BLaER1 treated with 17β-estradiol and CSF1 and Interleukin-3, amounts not matched to agents 10 nM and 100 nM (cell line): ENCODE measurements at regions not wholly inside any gene's neighbourhood (a gene's known extent, or its start where the extent isn't known, plus 50 kb on each side); places are given as distances from the start of the nearest gene placed in this dataset.

Experiments
- H3K27ac ChIP-seq, 11 experiments: shearing (Covaris generic); formaldehyde crosslinking; 2 replicates each; pipeline ENCODE4 v1.8.1; 2022
- H3K27me3 ChIP-seq, 11 experiments: shearing (Covaris generic); formaldehyde crosslinking; 2 replicates each; pipeline ENCODE4 v1.8.1; 2022
- H3K36me3 ChIP-seq, 11 experiments: shearing (Covaris generic); formaldehyde crosslinking; 2 replicates each; pipeline ENCODE4 v1.8.1; 2022
- H3K4me1 ChIP-seq, 10 experiments: shearing (Covaris generic); formaldehyde crosslinking; 2 replicates each; pipeline ENCODE4 v1.8.1; 2022
- H3K4me2 ChIP-seq, 11 experiments: shearing (Covaris generic); formaldehyde crosslinking; 2 replicates each; pipeline ENCODE4 v1.8.1; 2022
- H3K4me3 ChIP-seq, 10 experiments: shearing (Covaris generic); formaldehyde crosslinking; 2 replicates each; pipeline ENCODE4 v1.8.1; 2022
- H3K9ac ChIP-seq, 11 experiments: shearing (Covaris generic); formaldehyde crosslinking; 2 replicates each; pipeline ENCODE4 v1.8.1; 2022
- H3K9me3 ChIP-seq, 11 experiments: shearing (Covaris generic); formaldehyde crosslinking; replicated peaks in 1 of 11; 2 replicates each; pipeline ENCODE4 v1.8.1; 2022
- H4K20me1 ChIP-seq, 11 experiments: shearing (Covaris generic); formaldehyde crosslinking; 2 replicates each; pipeline ENCODE4 v1.8.1; 2022
- Cebpa-rat ChIP-seq, 11 experiments: shearing (Covaris generic); IDR thresholded peaks; 2 replicates each; pipeline ENCODE4 v1.8.1; 2022

DNA sequence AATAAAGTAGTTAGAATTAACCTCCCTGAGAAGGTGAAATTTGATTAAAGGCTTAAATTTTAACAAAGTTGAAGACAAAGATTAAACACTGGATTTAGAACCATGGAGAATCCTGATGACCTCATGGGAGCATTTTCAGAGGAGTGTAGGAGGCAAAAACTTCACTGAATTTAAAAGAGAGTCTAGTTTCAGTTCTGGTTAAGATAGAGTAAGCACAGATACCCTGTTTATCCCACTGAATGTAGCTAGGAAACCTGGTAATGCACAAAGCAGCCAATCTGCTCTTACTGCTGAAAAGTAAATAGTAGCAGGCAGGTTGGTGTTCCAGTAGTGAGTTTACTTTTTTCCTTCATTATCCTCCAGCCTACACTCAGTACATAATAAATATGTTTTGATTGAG is 654.9 kb upstream of the SYT4 start:
- Histone ChIP-seq H3K4me3 (no peak overlapping the region), H3K4me2 (no peak overlapping the region), H4K20me1 (no peaks in the 10 kb centered on the region), H3K36me3 (no peaks in the 10 kb centered on the region), H3K27ac (no peak overlapping the region), H3K27me3 (no peaks in the 10 kb centered on the region), H3K9me3 (no peaks in the 10 kb centered on the region), H3K4me1 (no peaks in the 10 kb centered on the region), H3K9ac (no peak overlapping the region)
- no peak for TF ChIP-seq Cebpa-rat (IDR thresholded peaks at IDR 0.05)

DNA sequence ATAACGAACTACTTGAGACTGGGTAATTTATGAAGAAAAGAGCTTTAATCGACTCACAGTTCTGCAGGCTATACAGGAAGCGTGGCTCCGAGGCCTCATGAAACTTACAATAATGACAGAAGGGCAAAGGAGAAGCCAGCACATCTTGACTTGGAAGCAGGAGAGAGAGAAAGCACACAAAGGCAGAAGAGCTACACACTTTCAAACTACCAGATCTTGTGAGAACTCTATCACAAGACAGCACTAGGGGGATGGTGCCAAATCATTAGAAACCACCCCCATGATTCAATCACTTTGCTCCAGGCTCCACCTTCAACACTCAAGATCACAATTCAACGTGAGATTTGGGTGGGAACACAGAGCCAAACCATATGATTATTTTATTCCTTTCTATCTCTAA is 655.9 kb upstream of the SYT4 start:
- TF ChIP-seq Cebpa-rat (IDR thresholded peaks at IDR 0.05), result no peak
- peaks cover 0 to 4% (median 2%) of the 10 kb centered on the region in 10 experiments; a peak in 14 of 20 replicates for H3K4me1 ChIP-seq
- H3K4me3 ChIP-seq, result no peak overlapping the region
- H3K9me3 ChIP-seq, result no peaks in the 10 kb centered on the region
- no peak overlapping the region for H3K9ac ChIP-seq
- H3K27ac ChIP-seq, result no peak overlapping the region
- H3K27me3 ChIP-seq, result no peaks in the 10 kb centered on the region
- no peak overlapping the region for H3K4me2 ChIP-seq
- H4K20me1 ChIP-seq, result no peaks in the 10 kb centered on the region
- H3K36me3 ChIP-seq, result no peaks in the 10 kb centered on the region

DNA sequence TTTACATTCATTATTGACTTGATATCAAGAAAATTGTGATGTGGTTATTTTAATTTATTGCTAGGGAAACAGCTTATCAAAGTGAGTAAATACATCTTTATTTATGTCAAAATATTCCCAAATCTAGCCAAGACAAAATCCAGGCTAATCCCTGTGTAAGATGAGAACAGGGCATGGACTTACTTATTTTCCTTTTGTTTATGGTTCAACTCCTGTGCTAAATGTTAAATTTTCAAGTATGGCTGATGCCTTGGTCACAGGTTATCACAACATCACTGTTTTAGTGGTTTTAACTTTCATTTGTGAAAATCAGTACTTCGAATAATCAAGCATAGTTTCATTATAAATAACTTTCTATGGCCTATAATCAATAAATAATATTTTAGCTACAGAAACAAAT is 657.0 kb upstream of the SYT4 start:
- Histone ChIP-seq H4K20me1 (no peaks in the 10 kb centered on the region), H3K9ac (no peak overlapping the region), H3K27me3 (no peaks in the 10 kb centered on the region), H3K4me2 (no peak overlapping the region), H3K9me3 (no peaks in the 10 kb centered on the region), H3K36me3 (no peaks in the 10 kb centered on the region), H3K4me3 (no peak overlapping the region), H3K4me1 (peaks cover 0 to 15% (median 10%) of the 10 kb centered on the region in 10 experiments; a peak in 14 of 20 replicates), H3K27ac (no peak overlapping the region)
- TF ChIP-seq Cebpa-rat (IDR thresholded peaks at IDR 0.05), result no peak

DNA sequence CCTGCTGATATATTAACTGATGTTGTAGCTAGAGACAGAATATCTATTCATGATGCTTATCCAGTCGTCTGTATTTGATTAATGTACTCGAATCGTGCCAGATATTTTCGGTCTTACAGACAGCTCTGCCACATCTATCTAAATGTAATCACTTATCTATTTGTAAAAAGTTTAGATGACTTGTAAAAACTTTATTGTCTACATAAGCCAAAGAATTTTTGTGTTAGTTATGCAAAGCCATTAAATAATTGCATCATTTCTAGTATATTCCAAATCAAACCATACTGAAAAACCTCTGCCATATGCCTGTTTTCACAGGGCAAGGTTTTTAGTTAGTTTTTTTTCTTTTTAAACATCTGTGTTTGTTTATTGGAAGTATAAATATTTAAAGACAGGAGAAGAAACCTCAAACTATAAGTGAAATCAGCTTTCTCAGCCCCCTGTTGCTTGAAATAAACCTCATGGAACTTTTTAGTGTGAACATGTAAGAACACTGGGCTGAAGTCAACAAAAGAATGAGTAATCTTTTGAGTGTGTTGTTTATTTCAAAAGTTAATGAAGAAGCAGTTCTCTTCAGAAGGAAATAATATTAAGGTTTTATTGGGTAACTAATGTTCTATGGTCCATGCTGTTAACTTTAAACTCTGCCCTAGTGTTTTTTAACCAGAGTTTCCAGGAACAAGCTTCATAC is 657.6 kb upstream of the SYT4 start:
- TF ChIP-seq Cebpa-rat (IDR thresholded peaks at IDR 0.05), result no peak
- Histone ChIP-seq H3K27ac (no peak overlapping the region), H3K27me3 (no peaks in the 10 kb centered on the region)

DNA sequence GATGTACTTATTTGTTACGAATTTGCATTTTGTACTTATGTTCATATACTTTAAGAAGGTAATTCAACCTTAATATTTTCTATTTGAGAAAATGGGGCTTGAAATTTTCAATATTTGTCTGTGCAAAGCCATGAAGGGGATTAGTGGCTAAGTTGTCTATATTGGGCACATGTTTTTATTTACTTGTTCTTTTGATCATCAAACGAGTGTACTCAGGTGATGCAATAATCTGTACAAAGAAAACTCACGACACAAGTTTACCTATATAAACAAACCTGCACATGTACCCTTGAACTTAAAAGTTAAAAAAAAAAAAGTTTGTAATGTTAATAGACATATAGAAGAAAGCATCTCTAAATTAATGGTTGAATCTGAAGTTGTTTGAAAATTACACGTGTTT is 658.9 kb upstream of the SYT4 start:
- Histone ChIP-seq H4K20me1 (no peaks in the 10 kb centered on the region), H3K36me3 (no peaks in the 10 kb centered on the region), H3K9me3 (no peaks in the 10 kb centered on the region), H3K4me3 (no peak overlapping the region), H3K9ac (no peak overlapping the region), H3K4me2 (no peak overlapping the region), H3K4me1 (peaks cover 0 to 15% (median 10%) of the 10 kb centered on the region in 10 experiments; a peak in 14 of 20 replicates), H3K27ac (no peak overlapping the region), H3K27me3 (no peaks in the 10 kb centered on the region)
- TF ChIP-seq Cebpa-rat (IDR thresholded peaks at IDR 0.05), result no peak

More for the DNA sequence above, 657.6 kb upstream of the SYT4 start:
- Histone ChIP-seq H3K9ac (no peak overlapping the region), H3K4me1 (peaks cover 0 to 15% (median 10%) of the 10 kb centered on the region in 10 experiments; a peak in 14 of 20 replicates), H4K20me1 (no peaks in the 10 kb centered on the region), H3K36me3 (no peaks in the 10 kb centered on the region), H3K4me3 (no peak overlapping the region), H3K4me2 (no peak overlapping the region), H3K9me3 (no peaks in the 10 kb centered on the region)

DNA sequence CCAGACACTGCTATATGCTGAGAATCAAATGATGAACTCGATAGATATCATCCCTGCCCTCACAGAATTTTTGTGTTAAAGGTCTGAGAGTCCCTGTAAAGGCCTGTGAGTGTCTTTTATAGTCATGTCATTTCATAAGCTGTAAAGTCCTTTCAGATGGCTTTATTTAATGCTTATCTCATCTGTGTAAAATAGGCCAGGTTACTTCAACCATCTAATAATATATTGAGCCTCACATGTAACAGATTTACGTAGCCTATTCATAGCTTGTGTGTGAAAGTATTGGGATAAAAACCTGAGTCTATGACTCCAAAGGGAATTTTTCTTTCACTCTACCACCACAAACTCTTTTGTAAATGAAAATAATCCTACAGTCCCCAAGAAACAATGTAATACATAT is 672.0 kb upstream of the SYT4 start:
- no peak overlapping the region for H3K9ac ChIP-seq
- peaks cover 0 to 9% (median 6%) of the 10 kb centered on the region in 11 experiments; a peak in 10 of 22 replicates for H3K9me3 ChIP-seq
- H3K36me3 ChIP-seq, result no peaks in the 10 kb centered on the region
- H3K4me1 ChIP-seq, result no peaks in the 10 kb centered on the region
- no peak overlapping the region for H3K4me2 ChIP-seq
- TF ChIP-seq Cebpa-rat (IDR thresholded peaks at IDR 0.05), result no peak
- H4K20me1 ChIP-seq, result no peaks in the 10 kb centered on the region
- H3K4me3 ChIP-seq, result no peak overlapping the region
- no peaks in the 10 kb centered on the region for H3K27me3 ChIP-seq
- no peak overlapping the region for H3K27ac ChIP-seq

DNA sequence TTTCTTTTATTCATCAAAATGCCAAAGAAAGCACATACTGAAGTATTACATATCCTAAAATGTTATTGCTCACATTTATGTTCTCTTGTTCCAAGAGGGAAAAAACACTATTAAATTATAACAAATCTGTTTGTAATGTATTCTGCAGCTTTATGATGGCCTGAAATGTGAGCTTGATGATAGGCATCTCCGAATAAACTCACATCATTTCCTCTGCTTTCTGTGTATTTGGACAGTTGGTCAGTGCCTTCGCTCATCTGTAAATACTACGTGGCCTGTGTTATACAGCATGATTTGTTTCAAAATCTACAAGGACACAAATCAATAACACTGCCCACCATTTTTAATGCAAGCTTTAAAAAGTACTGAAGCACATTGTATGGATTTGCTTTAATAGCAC is 672.8 kb upstream of the SYT4 start:
- H3K36me3 ChIP-seq, result no peaks in the 10 kb centered on the region
- peaks cover 0 to 9% (median 6%) of the 10 kb centered on the region in 11 experiments; a peak in 10 of 22 replicates for H3K9me3 ChIP-seq

DNA sequence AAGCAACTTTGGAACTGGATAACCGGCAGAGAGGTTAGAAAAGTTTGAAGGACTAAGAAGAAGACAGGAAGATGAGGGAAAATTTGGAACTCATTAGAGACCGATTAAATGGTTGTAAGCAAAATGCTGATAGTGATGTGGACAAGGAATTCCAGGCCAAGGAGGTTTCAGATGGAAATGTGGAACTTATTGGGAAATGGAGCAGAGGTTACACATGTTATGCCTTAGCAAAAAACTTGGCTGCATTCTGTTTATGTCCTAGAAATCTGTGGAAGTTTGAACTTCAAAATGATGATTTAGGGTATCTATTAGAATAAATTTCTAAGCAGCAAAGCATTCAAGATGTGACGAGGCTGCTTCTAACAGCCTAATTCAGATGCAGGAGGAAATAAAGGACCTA is 675.1 kb upstream of the SYT4 start:
- Histone ChIP-seq H3K27me3 (no peaks in the 10 kb centered on the region), H4K20me1 (no peaks in the 10 kb centered on the region), H3K9ac (no peak overlapping the region), H3K4me3 (no peak overlapping the region), H3K9me3 (peaks cover 0 to 9% (median 6%) of the 10 kb centered on the region in 11 experiments; a peak in 10 of 22 replicates), H3K4me2 (no peak overlapping the region), H3K27ac (no peak overlapping the region), H3K36me3 (no peaks in the 10 kb centered on the region), H3K4me1 (no peaks in the 10 kb centered on the region)
- no peak for TF ChIP-seq Cebpa-rat (IDR thresholded peaks at IDR 0.05)

More for the DNA sequence above, 672.8 kb upstream of the SYT4 start:
- Histone ChIP-seq H3K9ac (no peak overlapping the region), H3K4me2 (no peak overlapping the region), H3K4me3 (no peak overlapping the region), H3K4me1 (no peaks in the 10 kb centered on the region), H3K27ac (no peak overlapping the region), H3K27me3 (no peaks in the 10 kb centered on the region), H4K20me1 (no peaks in the 10 kb centered on the region)
- TF ChIP-seq Cebpa-rat (IDR thresholded peaks at IDR 0.05), result no peak

DNA sequence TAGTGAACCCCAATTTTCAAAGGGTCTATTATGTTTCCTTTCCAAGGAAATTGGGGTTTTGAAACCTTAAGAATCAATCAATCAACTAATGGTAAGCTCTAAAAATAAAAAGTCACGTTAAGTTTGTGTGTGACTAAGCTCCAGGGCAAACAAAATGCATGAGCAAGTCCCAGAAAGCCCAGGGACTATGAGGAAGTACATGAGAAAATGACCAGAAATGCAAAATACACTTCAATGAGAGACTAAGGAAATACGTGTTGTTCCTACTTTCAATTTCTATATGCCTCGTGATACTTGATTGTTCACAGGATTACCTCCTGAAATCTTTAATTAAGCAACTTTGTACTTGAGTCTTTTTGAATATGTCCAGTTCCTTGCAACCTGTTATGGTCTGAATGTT is 684.4 kb upstream of the SYT4 start:
- peak overlapping the region in 2 of 10 experiments; percentile 20 to 34; a peak in 3 of 20 replicates for H3K4me3 ChIP-seq
- no peaks in the 10 kb centered on the region for H3K36me3 ChIP-seq
- H3K9ac ChIP-seq, result peak overlapping the region in 4 of 11 experiments; percentile 23 to 71 (median 64); a peak in 6 of 22 replicates
- peaks cover 0 to 15% (median 0%) of the 10 kb centered on the region in 10 experiments; a peak in 7 of 20 replicates for H3K4me1 ChIP-seq
- no peak for TF ChIP-seq Cebpa-rat (IDR thresholded peaks at IDR 0.05)
- peak overlapping the region in 6 of 11 experiments; percentile 7 to 76 (median 46); a peak in 11 of 22 replicates for H3K4me2 ChIP-seq
- no peaks in the 10 kb centered on the region for H3K9me3 ChIP-seq
- peak overlapping the region in 7 of 11 experiments; percentile 6 to 88 (median 66); a peak in 13 of 22 replicates for H3K27ac ChIP-seq
- no peaks in the 10 kb centered on the region for H3K27me3 ChIP-seq
- no peaks in the 10 kb centered on the region for H4K20me1 ChIP-seq

DNA sequence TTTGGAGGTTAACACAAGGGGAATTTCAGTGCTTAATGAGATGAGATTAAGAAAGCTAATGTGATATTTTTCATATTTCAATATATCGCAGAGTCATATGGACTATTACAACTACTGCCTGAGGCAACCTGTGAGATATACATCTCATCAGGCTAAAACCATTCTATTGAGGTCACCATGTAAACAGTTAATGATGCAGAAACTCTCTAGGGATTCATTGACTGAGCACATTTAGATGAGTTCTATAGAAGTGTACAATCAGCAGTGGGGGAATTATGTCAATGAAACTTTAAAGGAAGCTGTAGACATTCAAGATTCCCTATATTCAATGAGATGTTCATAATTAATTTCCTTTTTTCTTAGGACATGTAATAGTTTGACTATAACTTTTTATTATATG is 687.4 kb upstream of the SYT4 start:
- no peaks in the 10 kb centered on the region for H3K36me3 ChIP-seq
- H3K27ac ChIP-seq, result no peak overlapping the region
- H3K4me3 ChIP-seq, result no peak overlapping the region
- H3K4me2 ChIP-seq, result no peak overlapping the region
- no peaks in the 10 kb centered on the region for H3K27me3 ChIP-seq
- H3K9me3 ChIP-seq, result no peaks in the 10 kb centered on the region
- no peak for TF ChIP-seq Cebpa-rat (IDR thresholded peaks at IDR 0.05)
- H4K20me1 ChIP-seq, result no peaks in the 10 kb centered on the region
- H3K4me1 ChIP-seq, result peaks cover 0 to 15% (median 0%) of the 10 kb centered on the region in 10 experiments; a peak in 7 of 20 replicates
- H3K9ac ChIP-seq, result no peak overlapping the region
